ENCODE measurements at regions not wholly inside any gene's neighbourhood (a gene's known extent, or its start where the extent isn't known, plus 50 kb on each side); places are given as distances from the start of the nearest gene placed in this dataset.

GRCh38 chr13:24012648-24013047, 115.3 kb upstream of the C1QTNF9B start:
- no peak for DNase-seq

DNA sequence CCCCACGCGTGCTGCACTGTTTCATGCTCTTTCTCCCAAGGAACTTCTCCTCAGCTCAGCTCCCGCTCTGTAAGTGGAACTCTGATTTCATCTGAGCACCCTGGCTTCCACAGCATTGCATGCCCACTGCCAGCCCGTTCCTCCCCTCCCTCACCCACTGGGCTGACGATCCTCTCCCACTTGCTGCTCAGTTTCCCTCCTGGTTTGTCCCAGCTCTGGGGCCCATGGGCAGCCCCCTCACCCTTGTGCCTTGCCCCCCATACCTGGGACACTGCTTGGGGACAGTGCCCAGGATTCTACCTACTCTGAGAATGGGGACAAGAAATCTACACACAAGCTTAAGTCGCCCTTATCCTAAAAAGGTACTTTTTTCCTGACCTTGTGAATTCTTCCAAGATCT, 115.9 kb upstream of the C1QTNF9B start:
- DNase-seq, result no peak

DNA sequence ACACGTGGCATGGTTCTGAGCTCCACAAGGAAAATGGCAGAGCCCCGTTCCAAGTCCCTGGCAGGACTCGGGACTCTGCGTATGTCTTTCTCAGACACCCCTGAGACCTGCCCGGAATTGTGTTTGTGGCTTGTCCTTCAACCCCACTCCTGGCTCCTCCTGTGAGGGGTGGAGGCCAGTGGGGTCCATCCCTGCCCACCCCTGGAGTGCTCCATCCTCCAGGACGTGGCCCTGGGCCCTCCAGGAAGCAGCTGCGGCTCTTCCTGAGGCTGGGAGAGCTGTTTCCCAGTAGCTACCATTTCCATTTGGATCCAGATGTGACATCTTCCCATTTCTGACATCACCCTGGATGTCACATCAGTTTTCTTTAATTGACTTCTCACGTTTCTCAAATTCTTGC, 118.7 kb upstream of the C1QTNF9B start:
- DNase-seq, result no peak

- no peak for DNase-seq
Observed at GRCh38 chr13:24022568-24022967, 125.3 kb upstream of the C1QTNF9B start.

GRCh38 chr13:24023073-24023472, 125.8 kb upstream of the C1QTNF9B start:
- no peak for DNase-seq

DNA sequence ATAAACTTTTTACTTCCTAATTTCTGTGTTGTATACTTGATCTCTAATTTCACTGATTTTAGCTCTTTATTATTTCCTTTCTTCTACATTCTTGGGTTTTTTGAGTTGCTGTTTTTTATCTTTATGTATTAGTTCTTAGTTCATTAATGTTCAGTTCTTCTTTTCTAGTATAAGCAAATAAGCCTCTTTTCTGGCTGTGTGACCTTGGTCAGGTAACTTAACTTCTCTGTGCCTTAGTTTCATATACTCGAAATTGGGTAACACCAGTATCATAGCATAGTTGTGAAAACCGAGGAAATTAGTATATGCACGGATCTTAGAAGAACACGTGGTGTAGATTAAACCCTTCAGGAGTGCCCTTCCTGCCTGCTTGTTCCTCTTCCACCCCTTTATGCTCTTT, 130.2 kb upstream of the C1QTNF9B start:
- no peak for DNase-seq

- DNase-seq, result peak; percentile 60
Observed at GRCh38 chr13:24032252-24032651, 128.3 kb upstream of the SPATA13 start.

DNA sequence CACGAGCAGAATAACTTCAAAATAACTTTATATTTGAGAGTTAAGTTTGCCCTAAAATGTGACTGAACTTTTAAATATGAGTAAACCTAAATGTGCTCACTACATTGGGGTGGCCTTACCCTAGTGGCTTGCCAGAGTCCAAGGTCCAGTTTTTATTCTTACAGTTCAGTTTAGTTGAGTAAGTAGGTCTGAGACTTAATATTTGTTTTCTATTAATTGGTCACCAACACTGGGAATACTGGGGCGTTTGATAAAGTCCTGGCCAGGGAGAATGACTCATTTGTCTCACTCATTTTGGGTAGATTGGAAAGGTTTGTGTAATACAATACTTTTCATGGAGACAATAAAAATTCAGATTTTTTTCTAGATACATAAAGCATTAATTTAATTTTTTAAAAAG, 127.8 kb upstream of the SPATA13 start:
- DNase-seq, result peak; percentile 26

DNA sequence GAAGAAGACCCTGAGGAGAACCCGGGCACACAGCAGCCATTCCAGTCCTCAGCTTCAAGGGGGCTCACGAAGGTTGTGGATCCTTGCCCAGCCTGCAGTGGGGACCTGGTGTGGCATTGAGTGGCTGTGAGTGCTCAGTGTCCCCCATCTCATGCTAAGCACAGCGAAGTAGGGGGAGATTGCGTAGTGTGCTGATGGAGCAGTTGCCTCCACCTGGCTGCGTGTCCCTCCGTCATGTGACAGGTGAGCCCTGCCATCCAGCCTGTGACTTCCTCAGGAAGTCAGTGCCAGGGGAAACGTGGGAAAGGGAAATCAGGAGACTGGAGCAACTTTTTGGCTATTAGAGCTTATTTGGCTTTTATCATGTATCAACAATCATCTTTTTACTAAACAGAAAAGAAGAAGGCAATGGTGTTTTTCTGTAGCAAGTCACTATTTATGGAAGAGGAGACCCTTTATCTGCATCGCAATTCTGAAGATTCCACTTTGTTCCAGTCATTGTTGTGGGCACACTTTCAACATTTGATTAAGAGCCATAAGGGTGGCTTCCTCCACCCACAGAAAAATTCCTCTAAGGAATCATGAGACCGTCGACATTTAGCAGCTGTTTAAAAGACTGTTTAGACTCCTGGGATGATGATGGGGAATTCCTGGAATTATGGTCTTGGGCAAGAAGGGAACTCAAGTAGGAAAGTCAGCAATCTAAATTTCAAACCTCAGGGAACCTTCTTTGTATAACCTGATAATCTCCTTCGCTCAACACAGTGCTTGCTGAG, 126.8 kb upstream of the SPATA13 start:
- peak; percentile 65 for DNase-seq

GRCh38 chr13:24035411-24035810, 125.1 kb upstream of the SPATA13 start:
- DNase-seq, result no peak

- no peak for DNase-seq
Observed at GRCh38 chr13:24036115-24036514, 124.4 kb upstream of the SPATA13 start.

- peak; percentile 28 for DNase-seq
Observed at GRCh38 chr13:24038405-24038804, 122.1 kb upstream of the SPATA13 start.

GRCh38 chr13:24038841-24039330, 121.6 kb upstream of the SPATA13 start:
- DNase-seq, result peak; percentile 48

- DNase-seq, result no peak
Observed at GRCh38 chr13:24039621-24040475, 120.7 kb upstream of the SPATA13 start.

DNA sequence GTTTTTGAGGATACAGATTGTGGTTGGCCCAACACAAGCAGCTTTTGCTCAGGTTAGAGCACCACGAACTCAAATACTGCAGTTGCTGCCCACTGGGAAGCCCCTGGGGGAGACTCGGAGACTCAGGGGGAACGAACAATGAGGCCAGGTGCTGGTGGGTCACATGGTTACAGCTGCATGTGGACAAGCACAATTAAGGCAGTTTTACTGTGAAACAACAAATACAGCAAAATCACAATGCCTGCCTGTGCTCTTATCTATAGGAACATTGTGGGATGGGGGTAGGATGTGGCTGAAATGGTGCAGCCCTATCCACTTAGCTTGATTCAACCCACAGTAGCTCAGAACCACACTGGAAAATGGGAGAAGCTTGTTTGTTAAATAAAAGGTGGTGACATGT, 119.7 kb upstream of the SPATA13 start:
- DNase-seq, result no peak

DNA sequence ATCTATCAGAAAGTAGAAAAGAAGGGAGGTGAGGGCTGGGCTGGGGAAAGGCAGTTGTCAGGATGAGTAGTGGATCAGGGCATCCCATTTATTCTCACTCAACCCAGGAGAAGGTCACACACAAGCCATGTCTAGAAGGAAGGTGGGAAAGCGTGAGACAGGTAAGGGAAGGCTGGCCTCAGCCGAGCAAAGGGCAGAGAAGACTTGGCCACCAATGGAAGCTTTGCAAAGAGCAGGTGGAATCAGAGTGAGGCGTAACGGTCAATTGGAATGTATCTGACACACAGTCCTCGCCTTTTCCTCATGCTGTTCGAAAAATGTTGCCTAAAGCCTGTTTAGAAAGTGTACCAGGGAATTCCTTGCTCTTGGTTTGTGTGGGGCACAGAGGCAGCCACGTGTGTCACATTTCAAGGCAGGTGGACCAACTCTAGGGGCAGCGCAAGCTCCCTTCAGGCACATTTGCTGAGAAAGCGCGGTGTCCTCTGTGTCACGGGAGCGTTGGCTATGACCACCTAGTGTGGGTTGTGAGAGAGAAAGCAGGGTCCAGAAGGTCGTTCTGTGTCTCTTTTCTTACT, 118.8 kb upstream of the SPATA13 start:
- DNase-seq, result no peak

DNA sequence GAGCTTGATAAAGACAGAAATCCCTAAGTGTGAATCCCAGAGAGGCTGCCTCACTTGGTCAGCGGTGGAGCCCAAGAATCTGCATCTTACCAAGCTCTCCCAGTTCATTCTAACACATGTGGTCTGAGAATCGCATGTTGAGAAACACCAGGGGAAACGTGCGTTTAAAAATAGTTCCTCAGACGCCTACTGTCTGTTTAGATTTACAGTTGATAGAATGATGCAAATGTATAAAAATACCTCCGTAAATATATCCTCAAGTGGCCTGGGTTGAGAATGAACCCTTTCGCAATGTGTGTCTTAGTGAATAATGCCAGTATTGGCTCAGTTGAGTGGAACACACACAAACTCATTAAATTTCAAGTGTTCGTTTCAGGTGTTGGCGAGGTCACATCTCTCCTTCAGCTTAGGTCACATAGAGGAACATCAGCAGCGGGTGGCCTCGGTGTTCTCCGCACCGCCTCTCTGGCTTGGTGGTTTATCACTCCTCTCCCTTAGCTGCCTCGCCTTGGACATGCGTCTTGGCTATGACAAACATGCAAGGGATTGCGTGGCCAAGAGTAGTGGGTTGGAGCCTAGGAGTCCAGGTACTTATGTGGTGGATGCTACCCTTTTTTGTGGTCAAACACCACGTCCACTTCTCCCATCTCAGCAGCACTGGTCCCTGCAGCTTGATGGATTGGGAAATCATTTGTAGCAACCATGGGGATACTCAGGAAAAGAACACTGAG, 117.6 kb upstream of the SPATA13 start:
- DNase-seq, result no peak

GRCh38 chr13:24043590-24044350, 116.8 kb upstream of the SPATA13 start:
- peak; percentile 19 for DNase-seq

DNA sequence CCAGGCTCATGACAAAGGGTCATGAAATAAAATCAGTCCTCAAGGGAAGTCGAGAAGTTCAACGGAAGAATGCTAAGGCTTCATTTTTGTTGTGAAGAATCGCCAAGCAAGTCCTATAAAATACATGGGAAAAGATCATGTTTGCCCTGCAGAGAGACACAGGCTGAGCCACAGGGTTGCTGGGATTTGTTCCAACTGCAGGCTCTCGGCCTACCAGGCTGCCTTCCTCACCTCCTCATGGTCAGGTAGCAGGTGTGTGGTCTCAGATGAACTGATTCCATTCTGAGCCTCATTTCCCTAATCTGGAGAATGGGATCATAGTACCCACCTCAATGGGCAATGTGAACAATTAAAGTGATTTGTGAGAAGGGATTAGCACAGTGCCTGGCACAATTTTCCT, 114.9 kb upstream of the SPATA13 start:
- no peak for DNase-seq

DNA sequence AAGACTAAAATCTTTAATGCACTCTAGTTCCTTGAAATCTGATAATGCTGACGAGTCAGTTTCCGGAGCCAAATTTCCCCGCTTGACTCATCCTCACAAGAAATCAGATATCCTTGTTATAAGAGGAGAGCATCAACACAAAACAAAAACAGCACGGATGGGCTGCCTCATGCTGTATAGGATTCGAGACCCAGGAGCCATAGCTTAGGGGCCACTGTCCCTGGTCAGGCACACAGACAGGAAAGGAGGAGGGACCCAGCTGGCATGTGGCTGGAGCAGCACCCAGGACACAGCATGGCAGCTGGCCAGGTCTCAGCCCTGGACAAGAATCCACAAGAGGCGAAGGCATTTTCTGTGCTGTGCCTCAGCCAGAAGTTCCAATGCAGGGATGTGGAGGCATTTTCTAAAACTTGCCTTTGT, 110.2 kb upstream of the SPATA13 start:
- peak; percentile 65 for DNase-seq

- no peak for DNase-seq
Observed at GRCh38 chr13:24050796-24051715, 109.5 kb upstream of the SPATA13 start.

Data from EL (cell line).